PFSK-1 (cell line): ENCODE measurements at regions not wholly inside any gene's neighbourhood (a gene's known extent, or its start where the extent isn't known, plus 50 kb on each side); places are given as distances from the start of the nearest gene placed in this dataset.

Experiments
- FOXP2 ChIP-seq: optimal IDR thresholded peaks from 2 replicates; pipeline ENCODE3; 2011; ENCODE audit warnings: borderline replicate concordance, control low read depth, inconsistent platforms; ENCODE audit not compliant: insufficient read depth; ENCODE audit errors: extremely low read length, extremely low read depth
- POLR2AphosphoS5 ChIP-seq: IDR thresholded peaks from 2 replicates; pipeline ENCODE4 v1.6.1; 2012; ENCODE audit warnings: low read depth, mild to moderate bottlenecking, control low read depth, low read length, moderate library complexity
- SIN3A ChIP-seq: IDR thresholded peaks from 2 replicates; pipeline ENCODE4 v1.6.1; 2012; ENCODE audit warnings: mild to moderate bottlenecking, low read length, moderate library complexity, borderline replicate concordance; ENCODE audit not compliant: insufficient read depth
- TAF1 ChIP-seq: IDR thresholded peaks from 2 replicates; pipeline ENCODE4 v1.6.1; 2012; ENCODE audit warnings: low read length, control low read depth, borderline replicate concordance; ENCODE audit not compliant: insufficient read depth
- TF ChIP-seq, protein P1 (sequence below), 2 experiments: IDR thresholded peaks; 2 replicates each; pipeline versions ENCODE4 v1.6.1 to v1.8.0; 2011 to 2012; ENCODE audit warnings: low read depth in 2 of 2, low read length in 2 of 2, control low read depth in 1 of 2, inconsistent platforms in 1 of 2, mild to moderate bottlenecking in 1 of 2, moderate library complexity in 1 of 2; ENCODE audit not compliant: insufficient read depth in 1 of 2

DNA sequence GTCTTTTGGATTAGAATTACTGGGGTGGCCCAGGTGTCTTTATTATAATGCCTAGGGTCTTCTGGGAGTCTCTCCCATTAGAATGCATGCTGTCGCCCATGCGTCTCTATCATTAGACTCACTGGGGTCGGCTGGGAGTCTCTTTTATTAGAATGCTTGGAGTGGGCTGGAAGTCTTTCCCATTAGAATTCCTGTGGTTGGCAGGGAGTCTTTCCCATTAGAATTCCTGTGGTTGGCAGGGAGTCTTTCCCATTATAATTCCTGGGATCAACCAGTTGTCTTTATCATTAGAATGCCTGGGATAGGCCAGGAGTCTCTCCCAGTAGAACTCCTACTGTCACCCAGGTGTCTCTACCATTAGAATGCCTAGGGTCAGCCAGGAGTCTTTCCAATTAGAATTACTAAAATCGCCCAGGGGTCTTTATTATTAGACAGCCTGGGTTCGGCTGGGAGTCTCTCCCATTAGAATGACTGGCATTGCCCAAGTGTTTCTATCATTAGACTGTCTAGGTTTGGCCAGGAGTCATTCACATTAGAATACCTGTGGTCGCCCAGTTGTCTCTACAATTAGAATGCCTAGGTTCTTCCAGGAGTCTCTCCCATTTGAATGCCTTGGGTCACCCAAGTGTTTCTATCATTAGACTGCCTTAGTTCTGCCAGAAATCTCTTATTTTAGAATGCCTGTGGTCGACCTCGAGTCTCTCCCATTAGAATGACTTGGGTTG is 1558.5 kb downstream of the UQCRFS1 start:
- TF ChIP-seq FOXP2 (no peak), SIN3A (no peak), POLR2AphosphoS5 (no peak), TAF1 (no peak)
- TF ChIP-seq, protein P1, sequence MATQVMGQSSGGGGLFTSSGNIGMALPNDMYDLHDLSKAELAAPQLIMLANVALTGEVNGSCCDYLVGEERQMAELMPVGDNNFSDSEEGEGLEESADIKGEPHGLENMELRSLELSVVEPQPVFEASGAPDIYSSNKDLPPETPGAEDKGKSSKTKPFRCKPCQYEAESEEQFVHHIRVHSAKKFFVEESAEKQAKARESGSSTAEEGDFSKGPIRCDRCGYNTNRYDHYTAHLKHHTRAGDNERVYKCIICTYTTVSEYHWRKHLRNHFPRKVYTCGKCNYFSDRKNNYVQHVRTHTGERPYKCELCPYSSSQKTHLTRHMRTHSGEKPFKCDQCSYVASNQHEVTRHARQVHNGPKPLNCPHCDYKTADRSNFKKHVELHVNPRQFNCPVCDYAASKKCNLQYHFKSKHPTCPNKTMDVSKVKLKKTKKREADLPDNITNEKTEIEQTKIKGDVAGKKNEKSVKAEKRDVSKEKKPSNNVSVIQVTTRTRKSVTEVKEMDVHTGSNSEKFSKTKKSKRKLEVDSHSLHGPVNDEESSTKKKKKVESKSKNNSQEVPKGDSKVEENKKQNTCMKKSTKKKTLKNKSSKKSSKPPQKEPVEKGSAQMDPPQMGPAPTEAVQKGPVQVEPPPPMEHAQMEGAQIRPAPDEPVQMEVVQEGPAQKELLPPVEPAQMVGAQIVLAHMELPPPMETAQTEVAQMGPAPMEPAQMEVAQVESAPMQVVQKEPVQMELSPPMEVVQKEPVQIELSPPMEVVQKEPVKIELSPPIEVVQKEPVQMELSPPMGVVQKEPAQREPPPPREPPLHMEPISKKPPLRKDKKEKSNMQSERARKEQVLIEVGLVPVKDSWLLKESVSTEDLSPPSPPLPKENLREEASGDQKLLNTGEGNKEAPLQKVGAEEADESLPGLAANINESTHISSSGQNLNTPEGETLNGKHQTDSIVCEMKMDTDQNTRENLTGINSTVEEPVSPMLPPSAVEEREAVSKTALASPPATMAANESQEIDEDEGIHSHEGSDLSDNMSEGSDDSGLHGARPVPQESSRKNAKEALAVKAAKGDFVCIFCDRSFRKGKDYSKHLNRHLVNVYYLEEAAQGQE (IDR thresholded peaks at IDR 0.05; ENCODE audit: insufficient read depth in 1 of 2, low read depth in 2 of 2, low read length in 2 of 2), result no peak

DNA sequence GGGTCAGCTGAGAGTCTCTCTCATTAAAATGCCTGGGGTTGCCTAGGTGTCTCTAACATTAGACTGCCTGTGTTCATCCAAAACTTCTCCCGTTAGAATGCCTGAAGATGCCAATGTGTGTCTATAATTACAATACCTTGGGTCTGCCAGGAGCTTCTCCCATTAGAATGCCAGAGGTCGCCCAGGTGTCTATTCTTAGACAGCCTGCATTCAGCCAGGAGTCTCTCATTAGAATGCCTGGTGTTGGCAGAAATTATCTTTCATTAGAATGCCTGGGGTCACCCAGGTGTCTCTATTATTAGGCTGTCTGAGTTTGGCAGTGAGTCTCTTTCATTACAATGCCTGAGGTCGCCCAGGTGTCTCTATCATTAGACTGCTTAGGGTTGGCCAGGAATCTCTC is 1560.2 kb downstream of the UQCRFS1 start:
- TF ChIP-seq SIN3A, result no peak
- TF ChIP-seq FOXP2, result no peak
- TF ChIP-seq POLR2AphosphoS5, result no peak
- TF ChIP-seq TAF1, result no peak
- TF ChIP-seq, protein P1 (IDR thresholded peaks at IDR 0.05; ENCODE audit: insufficient read depth in 1 of 2, low read depth in 2 of 2, low read length in 2 of 2), result no peak

DNA sequence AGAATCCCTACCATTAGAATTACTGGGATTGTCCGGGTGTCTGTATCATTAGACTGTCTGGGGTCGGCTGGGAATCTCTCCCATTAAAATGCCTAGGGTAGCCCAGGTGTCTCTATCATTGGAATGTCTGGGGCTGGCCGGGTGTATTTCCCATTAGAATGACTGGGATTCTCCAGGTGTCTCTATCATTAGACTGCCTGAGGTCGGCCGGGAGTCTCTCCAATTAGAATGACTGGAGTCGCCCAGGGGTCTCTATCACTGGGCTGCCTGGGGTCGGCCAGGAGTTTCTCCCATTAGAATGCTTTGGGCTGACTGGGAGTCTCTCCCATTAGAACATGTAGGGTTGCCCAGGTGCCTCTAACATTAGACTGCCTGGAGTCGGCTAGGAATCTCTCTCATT is 1560.7 kb downstream of the UQCRFS1 start:
- TF ChIP-seq POLR2AphosphoS5, result no peak
- TF ChIP-seq, protein P1 (IDR thresholded peaks at IDR 0.05; ENCODE audit: insufficient read depth in 1 of 2, low read depth in 2 of 2, low read length in 2 of 2), result no peak
- no peak for TF ChIP-seq SIN3A
- TF ChIP-seq FOXP2, result no peak
- no peak for TF ChIP-seq TAF1

DNA sequence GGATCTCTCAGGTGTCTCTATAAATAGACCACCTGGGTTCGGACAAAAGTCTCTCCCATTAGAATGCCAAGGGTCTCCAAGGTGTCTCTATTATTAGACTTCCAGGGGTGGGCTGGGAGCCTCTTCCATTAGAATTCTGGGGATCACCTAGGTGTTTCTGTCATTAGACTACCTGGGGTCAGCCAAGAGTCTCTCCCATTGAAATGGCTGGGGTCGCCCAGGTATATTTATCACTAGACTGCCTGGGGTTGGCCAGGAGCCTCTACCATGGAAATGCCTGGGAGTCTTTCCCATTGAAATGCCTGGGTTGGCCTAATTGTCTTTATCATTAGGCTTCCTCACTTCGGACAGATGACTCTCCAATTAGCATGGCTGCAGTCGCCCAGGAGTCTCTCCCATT is 1565.5 kb downstream of the UQCRFS1 start:
- no peak for TF ChIP-seq SIN3A
- no peak for TF ChIP-seq POLR2AphosphoS5
- TF ChIP-seq TAF1, result no peak
- TF ChIP-seq FOXP2, result no peak
- TF ChIP-seq, protein P1 (IDR thresholded peaks at IDR 0.05; ENCODE audit: insufficient read depth in 1 of 2, low read depth in 2 of 2, low read length in 2 of 2), result no peak
